ENCODE measurements at regions not wholly inside any gene's neighbourhood (a gene's known extent, or its start where the extent isn't known, plus 50 kb on each side); places are given as distances from the start of the nearest gene placed in this dataset.

DNA sequence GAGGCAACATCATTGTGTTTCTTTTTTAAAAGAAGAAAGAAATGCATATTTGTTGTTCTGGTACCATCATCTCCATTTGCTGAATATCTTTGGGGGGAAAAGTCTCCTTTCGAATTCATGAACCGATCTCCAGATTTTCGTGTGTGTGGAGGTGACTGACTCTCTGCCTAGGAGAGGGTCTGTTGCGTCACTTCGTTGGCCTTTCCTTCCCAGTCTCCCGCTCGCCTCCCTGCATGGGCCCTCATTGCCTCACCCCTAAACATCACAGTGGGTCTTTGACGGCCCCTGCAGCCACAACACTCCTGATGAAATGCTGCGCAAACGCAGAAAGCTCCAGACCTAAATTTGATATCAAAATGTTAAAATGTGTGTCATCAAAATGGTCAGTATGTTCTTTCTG is 103.2 kb upstream of the RALGPS2 start:
- TF ChIP-seq, protein P1, sequence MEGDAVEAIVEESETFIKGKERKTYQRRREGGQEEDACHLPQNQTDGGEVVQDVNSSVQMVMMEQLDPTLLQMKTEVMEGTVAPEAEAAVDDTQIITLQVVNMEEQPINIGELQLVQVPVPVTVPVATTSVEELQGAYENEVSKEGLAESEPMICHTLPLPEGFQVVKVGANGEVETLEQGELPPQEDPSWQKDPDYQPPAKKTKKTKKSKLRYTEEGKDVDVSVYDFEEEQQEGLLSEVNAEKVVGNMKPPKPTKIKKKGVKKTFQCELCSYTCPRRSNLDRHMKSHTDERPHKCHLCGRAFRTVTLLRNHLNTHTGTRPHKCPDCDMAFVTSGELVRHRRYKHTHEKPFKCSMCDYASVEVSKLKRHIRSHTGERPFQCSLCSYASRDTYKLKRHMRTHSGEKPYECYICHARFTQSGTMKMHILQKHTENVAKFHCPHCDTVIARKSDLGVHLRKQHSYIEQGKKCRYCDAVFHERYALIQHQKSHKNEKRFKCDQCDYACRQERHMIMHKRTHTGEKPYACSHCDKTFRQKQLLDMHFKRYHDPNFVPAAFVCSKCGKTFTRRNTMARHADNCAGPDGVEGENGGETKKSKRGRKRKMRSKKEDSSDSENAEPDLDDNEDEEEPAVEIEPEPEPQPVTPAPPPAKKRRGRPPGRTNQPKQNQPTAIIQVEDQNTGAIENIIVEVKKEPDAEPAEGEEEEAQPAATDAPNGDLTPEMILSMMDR (IDR thresholded peaks at IDR 0.05): no peak
- no peak for TF ChIP-seq POLR2A (IDR thresholded peaks at IDR 0.05)
- no peak for TF ChIP-seq EP300 (IDR thresholded peaks at IDR 0.05)

Measured in ovary (tissue), 3 donors.